HG03571 (cell line): ENCODE measurements at regions not wholly inside any gene's neighbourhood (a gene's known extent, or its start where the extent isn't known, plus 50 kb on each side); places are given as distances from the start of the nearest gene placed in this dataset.
"Not testable (repeated sequence)": the region's sequence is repeated elsewhere in the genome, so short reads cannot be mapped to it uniquely, and the experiment has no call there.

Experiments used
- ATAC-seq: cut with Tn5 transposase; IDR thresholded peaks from one replicate; pipeline ENCODE4 v1.9.1; 2021; ENCODE audit not compliant: unreplicated experiment

DNA sequence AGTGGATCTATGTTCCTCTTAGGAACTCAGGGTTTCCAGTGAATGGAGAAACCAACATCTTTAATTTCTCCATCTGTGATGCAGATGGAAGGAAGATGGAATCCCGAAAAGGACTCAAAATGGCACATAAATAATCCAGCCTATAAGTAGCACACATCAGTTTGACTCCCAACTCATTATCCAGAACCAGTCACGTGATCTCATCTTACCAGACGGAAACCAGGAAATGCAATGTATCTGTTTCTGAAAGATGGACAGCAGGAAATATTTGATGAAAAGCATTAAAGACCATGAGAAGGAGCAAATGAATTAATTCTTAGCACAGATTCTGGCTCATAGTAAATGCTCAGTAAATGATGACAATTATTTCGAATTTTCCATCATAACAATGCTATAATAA, 443.1 kb upstream of the FMR1 start:
- no peak for ATAC-seq

DNA sequence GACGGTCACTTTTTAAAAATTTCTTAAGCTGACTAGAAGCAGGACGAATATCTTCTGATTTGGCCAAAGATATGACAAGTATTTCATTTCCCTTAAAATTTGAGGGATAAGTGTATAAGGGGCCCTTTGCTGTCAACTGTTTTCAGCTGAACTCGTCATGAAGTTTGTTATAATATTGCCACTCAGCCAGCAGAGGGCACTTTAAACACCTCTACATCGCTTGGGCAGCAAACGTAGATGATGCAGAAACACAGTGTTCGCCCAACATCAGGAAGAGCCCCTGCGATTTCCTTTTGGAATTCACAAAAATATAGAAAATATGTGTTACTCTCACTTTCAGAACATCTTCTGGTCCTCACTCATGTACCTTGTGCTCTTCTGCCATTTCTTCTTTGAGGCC, 435.7 kb upstream of the FMR1 start:
- ATAC-seq = no peak

DNA sequence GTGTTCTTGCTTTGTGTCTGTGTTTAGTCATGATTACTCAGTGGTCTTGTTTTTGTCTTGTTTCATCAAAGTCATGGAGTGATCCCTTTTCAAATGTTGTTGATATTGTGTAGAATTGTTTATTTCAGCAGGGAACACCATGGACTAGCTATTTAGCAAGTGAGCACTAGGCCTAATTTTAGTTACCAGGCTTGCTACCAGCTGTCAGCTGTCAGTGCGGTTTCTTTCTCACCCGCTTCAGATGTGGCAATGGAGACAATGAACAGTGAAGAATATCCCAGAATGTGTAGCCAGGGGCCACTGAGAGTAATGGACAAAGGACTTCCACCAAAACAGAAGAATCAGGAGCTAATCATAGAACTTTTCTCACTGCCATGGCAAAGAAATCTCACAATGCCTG, 432.8 kb upstream of the FMR1 start:
- no peak for ATAC-seq

DNA sequence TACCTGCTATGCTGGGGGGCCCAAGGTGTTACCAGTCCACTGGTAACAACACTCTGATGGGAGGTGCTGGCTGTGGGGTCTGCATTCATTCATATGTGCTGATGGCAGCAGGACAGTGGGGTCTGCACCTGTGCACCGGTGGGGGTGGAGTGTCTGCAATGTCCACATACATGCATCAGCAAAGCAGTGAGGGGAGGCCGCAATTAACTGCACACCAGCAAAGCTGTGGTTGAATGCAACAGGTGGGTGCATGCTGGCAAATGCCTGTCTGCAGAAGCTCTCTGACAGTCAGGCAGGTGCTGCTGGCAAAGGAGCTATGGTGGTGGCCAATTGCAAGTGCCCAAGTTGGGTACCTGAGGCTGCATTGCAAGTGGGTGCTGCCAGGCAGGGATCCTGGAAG, 426.5 kb upstream of the FMR1 start:
- no peak for ATAC-seq

DNA sequence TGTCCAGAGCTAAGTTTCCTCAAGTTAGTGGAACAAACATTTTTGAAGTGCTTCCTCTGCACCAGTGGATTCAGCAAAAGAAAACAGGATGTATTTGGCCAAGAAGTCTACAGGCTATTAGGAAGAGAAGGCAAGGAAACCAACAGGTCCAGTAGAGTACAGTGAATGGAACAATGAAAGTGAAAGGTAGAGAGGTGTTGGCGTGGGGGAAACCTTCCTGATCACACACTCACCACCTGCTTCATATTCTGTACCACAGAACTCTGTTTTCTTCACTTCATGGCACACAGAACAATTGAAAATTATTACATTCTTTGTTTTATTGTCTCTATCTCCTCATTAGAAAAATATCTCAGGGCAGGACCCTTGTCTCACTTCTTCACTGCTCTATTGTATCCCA, 417.4 kb upstream of the FMR1 start:
- no peak for ATAC-seq

DNA sequence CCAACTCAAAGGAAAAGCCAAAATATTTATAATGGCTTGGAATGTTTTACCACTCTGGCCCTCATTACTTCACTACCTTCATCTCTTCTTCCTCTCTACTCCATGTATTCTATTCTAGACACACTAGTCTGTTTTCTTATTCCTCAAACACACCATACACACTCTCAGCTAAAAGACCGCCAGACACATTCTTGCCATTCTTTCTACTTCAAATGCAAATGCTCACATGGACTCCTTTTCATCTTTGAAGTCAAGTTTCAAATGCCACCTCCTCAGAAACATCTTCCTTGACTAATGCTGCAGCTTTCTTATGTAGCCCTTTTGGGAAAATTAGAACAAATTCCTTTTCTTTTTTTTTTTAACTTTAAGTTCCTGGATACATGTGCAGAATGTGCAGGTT, 412.9 kb upstream of the FMR1 start:
- no peak for ATAC-seq

DNA sequence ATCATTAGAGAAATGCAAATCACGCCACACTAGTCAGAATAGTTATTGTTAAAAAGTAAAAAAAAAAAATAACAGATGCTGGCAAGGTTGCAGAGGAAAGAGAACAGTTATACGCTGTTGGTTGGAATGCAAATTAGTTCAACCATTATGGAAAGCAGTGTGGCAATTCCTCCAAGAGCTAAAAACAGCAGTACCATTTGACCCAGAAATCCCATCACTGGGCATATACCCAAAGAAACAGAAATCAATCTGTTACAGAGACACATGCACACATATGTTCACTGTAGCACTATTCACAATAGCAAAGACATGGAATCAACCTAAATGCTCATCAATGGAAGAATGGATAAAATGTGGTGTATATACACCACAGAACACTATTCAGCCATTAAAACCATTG, 388.7 kb upstream of the FMR1 start:
- no peak for ATAC-seq

DNA sequence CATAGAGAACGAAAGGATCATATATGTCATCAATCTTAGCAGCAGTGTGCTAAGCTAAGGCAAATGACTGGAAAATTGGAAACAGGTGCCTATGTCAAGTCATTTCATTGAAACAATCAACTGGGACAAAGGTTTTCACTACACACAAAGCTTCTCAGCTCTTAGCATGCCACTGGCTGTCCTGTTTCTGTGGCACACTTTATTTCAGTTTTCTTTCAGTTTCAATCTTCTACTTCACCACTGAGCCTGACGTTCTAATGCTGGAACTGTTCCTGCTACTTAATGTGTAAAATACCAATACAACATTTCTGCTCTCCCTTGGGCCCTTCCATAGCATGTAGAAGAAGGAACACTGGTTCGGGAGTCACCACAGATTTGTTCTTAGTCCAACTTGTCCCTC, 378.3 kb upstream of the FMR1 start:
- ATAC-seq = no peak

DNA sequence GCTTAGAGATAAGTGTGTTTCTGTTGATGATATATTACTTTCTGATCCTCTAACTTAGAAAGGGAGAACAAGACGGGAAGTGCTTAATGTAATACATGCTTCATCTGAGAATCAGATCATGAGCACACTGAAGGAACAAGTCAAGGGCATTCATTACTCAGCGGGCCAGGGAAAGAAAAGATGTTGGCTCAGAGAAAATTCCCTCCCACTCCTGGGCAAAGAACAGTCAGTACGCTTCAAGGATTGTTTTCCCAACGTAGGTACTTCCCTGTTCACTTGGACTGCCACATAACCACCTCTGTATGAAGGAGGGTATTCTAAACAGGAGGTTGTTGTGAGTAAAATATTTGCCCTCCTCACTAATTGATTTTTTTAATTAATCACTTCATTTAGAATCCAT, 374.5 kb upstream of the FMR1 start:
- ATAC-seq = no peak

DNA sequence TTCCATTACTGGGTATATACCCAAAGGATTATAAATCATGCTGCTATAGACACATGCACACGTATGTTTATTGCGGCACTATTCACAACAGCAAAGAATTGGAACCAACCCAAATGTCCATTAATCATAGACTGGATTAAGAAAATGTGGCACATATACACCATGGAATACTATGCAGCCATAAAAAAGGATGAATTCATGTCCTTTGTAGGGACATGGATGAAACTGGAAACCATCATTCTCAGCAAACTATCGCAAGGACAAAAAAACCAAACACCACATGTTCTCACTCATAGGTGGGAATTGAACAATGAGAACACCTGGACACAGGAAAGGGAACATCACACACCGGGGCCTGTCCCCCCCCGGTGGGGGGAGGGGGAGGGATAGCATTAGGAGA, 363.7 kb upstream of the FMR1 start:
- not testable (repeated sequence) for ATAC-seq

DNA sequence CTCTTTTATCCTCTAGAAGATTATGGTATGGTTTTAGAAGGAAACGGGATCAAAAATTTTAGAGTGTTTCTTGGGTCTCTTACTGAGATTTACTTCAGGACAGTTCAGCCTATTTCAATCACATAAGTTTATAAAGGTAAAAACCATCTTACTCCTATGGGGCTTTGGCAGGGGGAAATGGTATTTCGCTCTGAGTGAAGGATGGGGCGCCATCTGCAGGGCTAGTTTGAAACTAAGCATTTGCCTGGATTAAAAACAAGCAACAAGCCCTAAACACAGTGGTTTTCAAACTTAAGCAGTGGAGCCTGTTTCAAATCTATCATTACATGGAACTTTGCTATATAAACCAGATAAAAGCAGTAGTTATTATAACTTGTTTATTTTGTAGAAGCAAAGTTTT, 361.5 kb upstream of the FMR1 start:
- ATAC-seq = no peak

DNA sequence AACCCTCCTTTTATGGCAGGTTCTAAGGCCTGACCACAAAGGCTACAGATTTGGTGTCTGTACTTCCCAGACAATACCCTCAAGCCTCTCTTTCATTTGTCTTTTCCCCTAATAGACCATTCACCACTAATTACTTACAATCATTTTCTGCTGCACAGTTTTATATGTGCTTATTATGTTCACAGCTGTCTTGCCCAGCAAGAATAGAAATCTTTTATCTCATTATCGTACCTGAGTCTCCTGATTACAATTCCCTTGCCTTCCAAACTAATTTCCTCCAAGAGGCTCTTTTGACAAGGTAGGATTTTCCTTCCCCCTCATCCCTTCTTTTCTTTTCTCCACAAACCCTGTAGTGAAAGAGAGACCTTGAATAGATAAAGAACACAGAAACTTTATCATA, 352.5 kb upstream of the FMR1 start:
- ATAC-seq = no peak

DNA sequence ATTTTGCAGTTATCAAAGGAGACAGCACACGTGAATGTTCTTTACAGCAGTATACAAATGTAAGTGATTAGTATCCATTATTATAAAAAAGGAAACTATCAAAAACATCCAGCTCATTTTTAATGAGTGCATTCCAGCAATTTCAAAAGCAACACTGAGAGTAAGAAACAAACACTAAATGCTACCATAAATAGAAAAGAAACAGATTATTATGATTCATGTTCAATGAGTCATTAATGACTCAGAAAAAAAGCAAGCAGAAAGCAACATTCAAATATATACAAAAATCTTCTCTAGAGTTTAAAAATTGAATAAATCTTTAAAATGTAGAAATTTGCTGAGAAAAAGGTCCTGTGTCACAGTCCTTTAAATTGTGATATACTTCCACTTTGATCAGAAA, 346.5 kb upstream of the FMR1 start:
- ATAC-seq = no peak

DNA sequence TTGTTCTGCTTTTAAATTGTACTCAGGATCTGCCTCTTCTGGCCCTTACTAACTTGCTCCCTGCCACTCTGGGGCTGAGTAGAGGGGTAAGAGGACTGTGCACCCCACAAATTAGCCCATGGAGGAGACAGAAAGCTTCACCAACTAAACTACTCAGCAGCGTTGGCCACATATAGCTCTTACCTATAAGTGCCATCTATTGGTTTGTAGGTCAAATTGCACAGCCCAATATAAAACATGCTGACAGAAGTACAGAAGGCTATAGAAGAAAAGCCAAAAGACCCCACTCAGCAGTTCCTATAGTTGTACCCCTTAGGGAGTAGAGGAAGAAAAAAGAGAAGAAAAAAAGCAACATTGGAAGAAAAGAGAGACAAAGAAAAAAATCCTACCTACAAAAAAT, 341.2 kb upstream of the FMR1 start:
- ATAC-seq = no peak

DNA sequence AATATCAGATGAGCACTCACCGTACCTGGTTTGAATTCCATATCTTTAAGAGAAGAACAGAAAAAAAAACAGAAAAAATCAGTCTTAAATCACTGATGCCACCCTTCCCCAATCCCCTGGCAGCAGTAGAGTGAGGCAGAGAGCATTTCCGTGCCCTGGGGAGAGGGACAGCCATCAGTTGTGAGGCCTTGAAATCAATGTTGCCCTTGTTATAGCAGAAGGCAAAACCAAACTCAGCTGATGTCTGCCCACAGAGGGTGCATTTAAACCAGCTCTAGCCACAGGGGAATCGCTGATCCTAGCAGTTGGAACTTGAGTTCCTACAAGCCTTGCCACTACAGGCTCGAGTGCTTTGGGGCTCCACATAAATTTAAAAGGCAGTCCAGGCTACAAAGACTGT, 338.5 kb upstream of the FMR1 start:
- no peak for ATAC-seq

DNA sequence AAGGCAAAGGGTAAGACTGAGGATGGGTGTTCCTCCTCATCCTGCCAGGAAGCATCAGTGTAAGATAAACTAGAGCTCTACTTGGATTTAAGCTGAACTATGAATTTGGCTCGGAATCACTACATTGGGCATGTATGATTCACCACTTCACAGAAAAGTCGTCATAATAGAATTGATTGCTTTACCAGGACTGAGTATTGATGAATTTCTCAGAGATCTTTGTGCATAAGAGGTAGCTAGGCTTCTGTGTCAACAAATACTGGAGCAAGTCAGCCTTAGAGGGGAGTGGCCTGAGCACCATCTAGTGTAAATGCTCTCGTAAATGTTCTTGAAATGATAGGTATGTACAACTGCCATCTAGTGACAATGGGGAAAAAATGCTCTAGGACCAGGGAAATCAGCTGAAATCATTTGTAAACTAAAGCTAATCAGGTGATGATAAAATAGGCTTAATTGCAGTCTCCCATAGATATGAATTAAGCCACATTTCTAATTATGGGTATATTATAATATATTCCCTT, 309.5 kb upstream of the FMR1 start:
- ATAC-seq = no peak

DNA sequence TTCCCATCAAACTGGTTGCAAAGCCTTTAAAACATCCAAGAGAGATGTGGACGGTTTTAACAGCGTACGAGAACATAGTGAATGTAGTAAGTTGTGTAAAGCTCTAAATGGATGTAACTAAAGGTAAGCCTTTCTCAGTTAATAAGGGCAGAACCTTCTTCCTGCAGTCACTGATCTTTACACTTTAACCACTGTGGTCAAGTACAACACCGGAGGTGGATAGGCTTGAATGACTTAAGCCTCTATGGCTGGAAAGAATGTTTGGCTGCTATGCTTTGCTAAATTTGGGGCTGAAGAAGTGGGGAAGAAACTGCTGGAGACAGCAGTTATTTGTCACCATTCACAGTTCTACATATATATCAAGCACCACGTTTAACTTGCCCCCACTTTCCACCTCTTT, 285.1 kb upstream of the FMR1 start:
- no peak for ATAC-seq

DNA sequence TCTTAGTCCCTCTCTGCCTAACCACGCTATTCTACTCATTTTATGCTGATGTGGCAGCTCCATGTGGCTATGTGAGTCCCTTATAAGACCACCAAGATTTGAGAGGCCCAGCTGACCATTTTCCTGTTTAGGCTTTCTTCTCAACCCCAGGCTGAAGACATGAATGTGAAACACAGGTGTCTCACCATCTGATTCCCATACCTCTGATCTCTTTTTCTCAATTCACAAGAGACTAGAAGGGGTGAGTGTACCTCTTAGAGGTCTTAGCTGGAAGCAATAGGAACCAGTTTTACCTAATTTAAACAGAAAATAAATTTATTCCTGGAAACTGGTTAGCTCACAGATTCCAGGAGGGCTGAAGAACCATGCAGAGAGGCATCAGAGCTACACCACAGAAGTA, 276.5 kb upstream of the FMR1 start:
- no peak for ATAC-seq

DNA sequence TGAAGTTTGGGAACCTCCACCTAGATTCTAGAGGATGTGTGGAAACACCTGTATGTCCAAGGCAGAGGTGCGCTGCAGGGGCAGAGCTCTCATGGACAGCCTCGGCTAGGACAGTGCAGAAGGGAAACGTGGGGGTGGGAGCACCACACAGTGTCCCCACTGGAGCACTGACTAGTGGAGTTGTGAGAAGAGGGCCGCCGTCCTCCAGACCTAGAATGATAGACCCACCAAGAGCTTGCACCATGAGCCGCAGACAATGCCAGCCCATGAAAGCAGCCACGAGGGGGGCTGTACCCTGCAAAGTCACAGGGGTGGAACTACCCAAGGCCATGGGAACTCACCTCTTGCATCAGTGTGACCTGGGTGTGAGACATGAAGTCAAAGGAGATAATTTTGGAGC, 274.5 kb upstream of the FMR1 start:
- ATAC-seq = no peak

DNA sequence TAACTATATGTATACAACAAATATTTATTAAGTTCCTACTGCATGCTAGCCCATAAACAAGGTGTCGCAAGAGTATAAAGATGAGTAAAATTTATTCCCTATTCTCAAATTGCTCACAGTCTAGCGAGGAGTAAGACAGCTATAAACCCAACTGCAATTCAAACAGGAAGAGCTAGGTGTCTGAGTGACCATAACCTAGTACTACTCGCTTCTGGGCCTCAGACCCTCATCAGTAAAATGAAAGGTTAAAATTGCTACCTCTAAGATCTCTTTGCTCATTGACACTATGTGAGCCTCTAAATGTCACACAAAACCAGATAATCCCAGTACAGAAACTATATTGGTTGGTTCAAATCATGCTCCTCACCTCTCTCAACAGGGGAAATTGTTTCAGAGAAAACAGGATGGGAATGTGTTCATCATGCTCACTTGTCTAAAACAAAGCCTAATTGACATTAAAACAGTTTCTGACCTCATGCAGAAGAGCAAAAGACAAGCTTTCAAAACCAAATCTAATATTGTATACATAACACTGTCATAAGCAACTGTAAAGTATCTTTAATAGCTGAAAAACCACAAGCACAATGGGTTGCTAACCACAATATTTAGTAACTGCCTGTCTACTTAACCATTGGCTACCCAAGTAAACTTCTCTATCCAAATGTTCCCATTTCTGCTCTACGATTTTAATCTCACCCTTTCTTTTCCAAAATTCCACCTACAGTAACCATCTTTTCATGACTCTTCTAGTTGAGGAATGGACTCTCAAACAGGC, 264.6 kb upstream of the FMR1 start:
- ATAC-seq = no peak

DNA sequence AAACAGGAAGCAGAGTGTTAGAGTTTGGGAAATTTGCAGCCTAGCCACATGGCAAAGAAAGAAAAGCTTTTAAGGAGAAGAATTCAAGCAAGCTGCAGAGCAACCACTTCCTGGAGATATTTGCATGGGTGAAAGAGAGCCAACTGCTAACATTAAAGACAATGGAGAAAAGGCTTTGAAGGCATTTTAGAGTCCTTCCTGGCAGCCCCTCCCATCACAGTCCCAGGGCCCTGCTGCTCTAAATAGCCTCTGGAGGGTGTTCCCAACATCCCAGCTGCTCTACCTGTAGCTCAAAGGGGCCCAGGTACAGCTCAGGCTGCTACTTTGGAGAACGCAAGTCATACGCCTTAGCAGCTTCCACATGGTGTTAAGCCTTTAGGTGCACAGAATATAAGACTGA, 235.9 kb upstream of the FMR1 start:
- no peak for ATAC-seq

DNA sequence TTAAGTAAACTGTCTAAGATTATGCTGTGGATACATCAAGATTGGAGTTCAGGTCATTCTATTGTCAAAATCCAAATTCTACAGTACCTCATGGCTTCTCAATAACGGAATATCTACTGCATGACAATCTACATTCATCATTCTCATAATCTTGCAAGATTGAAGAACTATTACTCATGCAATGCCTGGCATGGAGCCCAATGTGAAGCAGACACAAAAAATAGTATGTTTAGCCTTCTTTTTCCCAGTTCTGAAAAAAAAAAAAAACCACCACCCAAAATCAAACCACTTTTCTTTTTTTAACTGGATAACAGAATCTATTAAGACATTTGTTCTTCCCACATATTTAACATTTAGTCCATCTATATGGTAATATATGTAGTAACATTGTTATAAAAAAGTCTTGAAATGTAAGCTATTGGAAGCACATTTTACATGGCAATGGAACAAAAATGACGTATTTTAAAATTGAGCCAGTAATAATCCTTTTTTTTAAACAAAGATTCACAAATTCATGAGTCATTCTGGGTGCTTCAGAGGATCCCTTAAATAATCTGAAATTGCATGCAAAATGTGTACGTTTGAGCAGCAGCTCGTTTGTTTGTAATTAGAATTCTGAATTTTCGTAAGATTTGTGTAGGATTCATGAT, 232.2 kb upstream of the FMR1 start:
- no peak for ATAC-seq

DNA sequence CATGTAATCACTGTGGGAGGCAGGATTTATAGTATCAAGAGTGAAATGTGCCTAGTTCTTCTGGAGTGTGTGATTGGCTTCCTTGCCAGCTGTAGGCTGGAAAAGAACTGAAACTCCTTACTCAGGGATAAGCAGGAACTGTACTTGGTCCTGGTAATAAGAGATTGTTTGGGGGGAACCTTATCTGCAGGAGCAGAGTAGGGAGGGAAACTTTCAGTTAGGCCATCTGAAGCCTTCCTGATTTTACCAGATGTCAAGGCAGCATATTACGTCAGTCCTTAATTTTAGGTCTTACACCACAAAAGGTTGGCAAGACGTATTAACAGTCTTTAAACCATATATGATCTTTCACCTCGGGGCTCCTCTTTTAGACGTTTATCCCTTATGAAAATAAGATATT, 231.5 kb upstream of the FMR1 start:
- no peak for ATAC-seq
